HTERT RPE-1 (cell line): ENCODE measurements at regions not wholly inside any gene's neighbourhood (a gene's known extent, or its start where the extent isn't known, plus 50 kb on each side); places are given as distances from the start of the nearest gene placed in this dataset.
"Not testable (repeated sequence)": the region's sequence is repeated elsewhere in the genome, so short reads cannot be mapped to it uniquely, and the experiment has no call there.

Experiments
- in situ Hi-C: fragments of 300-500 bp; cut with MboI; formaldehyde crosslinking; loops from 4 replicates; pipeline ENCODE4 v1.14.3; 2020; ENCODE audit warnings: low sequenced_read_pairs

- in situ Hi-C loops = no loop called here
Observed at GRCh38 chr3:104916971-104917370, 449.7 kb upstream of the ALCAM start.

DNA sequence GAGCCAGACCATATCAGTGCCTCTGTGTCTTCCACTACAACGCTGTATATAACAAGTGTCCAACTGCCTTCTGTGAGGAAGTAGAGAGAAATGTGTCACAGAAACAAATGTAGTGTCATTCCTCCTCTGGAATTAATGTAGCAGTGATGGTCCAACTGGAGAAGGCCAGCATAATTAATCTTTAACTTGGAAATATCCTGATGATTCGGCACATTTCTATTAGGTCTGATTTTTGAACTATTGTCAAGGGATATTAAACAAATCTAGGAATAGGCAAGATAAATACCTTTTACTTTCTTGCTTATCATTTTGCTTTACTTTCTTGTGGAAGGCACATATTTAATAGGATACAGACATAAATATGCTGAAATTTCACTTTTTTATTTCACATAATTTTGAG is 446.2 kb upstream of the ALCAM start:
- in situ Hi-C loops = no loop called here

DNA sequence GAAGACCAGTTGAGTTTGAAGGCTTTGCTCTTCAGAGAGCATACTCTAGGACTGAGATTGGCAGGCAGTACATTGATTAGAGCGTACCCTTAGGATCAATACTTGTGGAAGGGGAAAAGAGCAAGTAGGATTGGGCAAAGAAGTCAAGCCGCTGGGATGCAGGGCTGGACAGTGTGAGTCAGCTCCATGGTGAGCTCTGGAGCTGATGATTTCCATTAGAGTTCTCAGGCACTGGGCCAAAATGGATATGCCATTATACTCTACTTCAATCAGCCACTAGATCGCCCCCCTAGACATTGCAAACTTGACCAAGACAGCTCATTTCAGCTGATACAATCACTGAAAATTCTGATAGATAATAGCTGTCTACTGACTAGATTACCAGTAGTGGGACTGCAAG is 432.7 kb upstream of the ALCAM start:
- in situ Hi-C loops = no loop called here

- in situ Hi-C loops = no loop called here
Observed at GRCh38 chr3:104935613-104936012, 431.1 kb upstream of the ALCAM start.

DNA sequence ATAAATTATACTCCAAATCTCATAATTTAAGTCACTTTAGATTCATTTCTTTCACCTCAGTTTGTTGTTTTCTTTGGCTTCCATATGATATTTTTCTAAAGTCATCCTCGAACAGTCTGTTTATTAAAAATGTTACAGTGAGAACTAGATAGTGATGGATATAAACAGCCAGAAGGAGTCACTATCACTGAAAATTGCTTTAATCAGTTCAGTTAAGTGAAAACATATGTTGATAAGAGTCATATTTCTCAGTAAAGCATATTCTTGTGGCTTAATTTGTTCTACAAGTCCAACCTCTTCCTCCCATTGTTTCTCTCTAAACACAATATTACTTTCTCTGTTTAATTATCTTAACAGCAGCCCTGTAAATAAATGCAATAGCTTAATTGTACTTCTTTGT is 427.5 kb upstream of the ALCAM start:
- in situ Hi-C loops = no loop called here

GRCh38 chr3:104941785-104942184 is 424.9 kb upstream of the ALCAM start:
- in situ Hi-C loops = no loop called here

- in situ Hi-C loops = no loop called here
Observed at GRCh38 chr3:104943974-104944373, 422.7 kb upstream of the ALCAM start.

- in situ Hi-C loops = no loop called here
Observed at GRCh38 chr3:104947943-104948342, 418.8 kb upstream of the ALCAM start.

DNA sequence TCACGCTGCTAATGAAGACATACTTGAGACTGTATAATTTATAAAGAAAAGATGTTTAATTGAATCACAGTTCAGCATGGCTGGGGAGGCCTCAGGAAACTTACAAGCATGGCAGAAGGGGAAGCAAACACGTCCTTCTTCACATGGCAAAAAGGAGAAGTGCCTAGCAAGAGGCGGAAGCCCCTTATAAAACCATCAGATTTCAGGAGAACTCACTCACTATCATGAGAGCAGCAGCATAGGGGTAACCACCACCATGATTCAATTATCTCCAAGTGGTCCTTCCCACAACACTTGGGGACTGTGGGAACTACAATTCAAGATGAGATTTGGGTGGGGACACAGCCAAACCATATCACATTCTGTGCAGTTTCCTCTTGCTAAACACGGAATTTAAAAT is 416.9 kb upstream of the ALCAM start:
- in situ Hi-C loops = not testable (repeated sequence)

DNA sequence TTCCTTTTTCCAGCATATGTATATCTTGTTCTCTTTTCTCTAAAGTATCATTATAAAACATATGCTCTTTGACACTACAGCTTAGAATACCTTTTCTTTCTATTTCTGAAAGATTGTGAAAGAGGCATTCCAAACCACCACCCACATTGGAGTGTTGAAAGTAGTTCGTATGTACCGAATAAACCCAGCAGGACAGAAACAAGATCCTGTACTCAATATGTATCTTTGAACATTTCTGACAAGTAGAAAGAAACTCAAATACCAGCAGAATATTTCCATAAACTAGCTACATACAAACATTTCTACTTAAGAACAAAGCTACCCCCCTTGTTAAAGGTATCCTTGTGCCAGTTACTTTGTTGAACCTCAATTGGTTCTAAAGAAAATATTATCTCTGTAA is 415.3 kb upstream of the ALCAM start:
- in situ Hi-C loops = no loop called here

DNA sequence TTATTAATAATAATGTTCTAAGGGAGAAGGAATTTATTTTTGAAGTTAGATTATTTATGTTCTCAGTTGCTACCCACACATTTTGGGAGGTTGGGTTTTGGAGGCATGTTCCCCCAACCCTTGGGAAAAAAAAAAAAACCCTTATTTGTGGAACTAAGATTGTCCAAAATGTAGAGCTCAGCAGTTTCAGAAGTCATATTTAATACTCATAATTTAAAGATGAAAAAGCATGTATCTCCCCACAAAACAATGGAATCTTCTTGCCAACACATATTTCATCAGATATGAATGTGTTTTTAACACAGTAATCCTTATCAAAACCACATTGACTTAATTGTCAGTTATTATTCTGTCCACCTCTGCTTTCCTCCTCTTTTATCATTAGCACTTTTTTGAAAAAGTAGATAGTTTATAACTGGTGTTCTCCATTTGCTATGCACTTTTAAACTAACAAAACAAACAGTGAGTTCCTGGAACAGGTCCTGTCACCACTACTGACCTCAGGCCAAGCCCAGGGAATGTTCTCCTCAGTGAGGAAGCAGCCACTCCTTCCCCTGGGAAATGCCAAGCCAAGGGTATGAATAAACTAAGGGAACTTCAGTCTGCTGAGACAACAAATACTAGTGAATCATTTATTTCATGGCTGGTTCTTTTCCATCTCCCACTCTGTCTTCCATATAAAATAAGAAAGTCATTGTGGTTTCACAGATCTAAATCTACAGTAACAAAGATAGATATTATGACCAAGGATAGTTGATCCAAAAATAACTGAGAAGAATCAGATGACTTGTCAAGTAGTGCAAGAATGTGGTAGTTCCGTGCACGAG is 414.4 kb upstream of the ALCAM start:
- in situ Hi-C loops = no loop called here

- in situ Hi-C loops = no loop called here
Observed at GRCh38 chr3:104956620-104957345, 409.9 kb upstream of the ALCAM start.

GRCh38 chr3:104960579-104960978 is 406.1 kb upstream of the ALCAM start:
- in situ Hi-C loops = no loop called here

DNA sequence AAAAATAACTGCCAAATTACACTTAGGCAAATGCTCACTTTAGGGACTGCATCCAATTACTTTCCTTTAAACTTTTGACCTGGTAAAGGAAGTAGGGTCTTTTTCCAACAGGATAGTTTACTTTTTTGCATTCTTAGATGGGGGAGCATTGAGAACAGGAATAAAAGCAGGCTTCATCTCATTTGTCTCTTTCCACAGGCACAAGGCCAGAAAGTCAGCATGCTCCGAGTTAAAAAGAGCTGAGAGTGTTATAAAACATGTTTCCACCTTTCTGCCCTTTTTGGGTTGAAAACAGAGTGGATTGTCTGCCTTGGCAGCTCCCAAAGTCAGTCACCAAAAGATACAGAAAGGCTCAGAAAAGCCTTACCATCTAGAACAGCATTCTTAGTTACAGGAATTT is 404.9 kb upstream of the ALCAM start:
- in situ Hi-C loops = no loop called here

GRCh38 chr3:104974316-104974715 is 392.4 kb upstream of the ALCAM start:
- in situ Hi-C loops = no loop called here

GRCh38 chr3:104977719-104978118 is 389.0 kb upstream of the ALCAM start:
- in situ Hi-C loops = no loop called here

- in situ Hi-C loops = no loop called here
Observed at GRCh38 chr3:104982130-104982529, 384.6 kb upstream of the ALCAM start.

DNA sequence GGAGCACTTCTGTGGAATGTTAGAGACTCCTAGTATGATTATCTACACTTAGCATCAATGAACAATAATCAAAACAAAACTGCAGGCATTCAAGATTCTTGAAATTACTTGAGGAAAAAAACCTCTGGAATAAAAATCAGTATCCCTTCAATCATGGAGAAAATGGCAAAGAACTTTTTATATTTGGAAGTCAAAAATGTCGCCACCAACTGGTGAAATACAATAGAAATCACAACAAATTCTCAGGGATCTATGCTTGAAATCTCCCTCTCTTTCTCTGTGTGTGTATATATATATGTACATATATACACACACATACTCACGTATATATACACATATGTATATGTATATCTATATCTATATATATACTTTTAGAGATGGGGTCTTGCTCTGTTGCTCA is 378.9 kb upstream of the ALCAM start:
- in situ Hi-C loops = no loop called here

DNA sequence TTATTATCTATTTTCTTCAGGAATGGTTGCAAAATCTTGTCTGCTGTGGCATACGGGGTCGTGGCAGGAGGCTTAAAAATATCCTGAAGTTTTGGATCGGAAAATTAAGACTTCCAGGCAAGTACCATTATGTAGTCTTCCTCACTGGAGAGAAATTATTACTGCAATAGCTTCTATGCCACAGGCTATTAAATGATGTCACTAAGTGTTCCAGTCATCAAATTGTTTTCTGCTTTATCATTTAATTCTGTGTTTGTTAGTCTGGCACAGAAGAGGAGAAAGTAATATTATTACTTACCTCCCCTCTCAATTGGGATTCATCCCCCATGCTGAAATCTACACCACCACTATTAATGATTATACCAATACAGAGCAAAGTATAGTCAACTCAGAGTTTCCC is 378.2 kb upstream of the ALCAM start:
- in situ Hi-C loops = no loop called here

DNA sequence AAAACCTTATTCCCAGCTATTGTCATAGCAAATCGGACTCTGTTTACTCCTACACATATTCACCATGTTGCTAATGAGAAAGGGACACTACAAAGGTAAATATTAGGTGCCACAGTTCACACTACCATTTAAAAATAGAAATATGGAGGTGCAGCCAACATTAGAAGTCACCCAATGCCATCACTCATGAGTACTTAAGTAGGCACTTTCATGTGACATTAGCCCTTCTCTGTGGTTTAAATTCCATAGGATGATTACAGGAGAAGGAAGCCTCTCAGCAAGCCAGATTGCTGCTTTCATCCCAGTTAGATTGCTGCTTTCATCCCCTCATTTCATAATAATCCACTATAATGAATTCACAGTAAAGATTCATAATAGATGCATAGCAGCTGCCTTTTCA is 376.8 kb upstream of the ALCAM start:
- in situ Hi-C loops = no loop called here

GRCh38 chr3:104990758-104991157 is 376.0 kb upstream of the ALCAM start:
- in situ Hi-C loops = no loop called here

- in situ Hi-C loops = no loop called here
Observed at GRCh38 chr3:104992676-104993075, 374.0 kb upstream of the ALCAM start.
